Keratinocyte (primary cell): ENCODE measurements at regions not wholly inside any gene's neighbourhood (a gene's known extent, or its start where the extent isn't known, plus 50 kb on each side); places are given as distances from the start of the nearest gene placed in this dataset.

Source experiments
- DNase-seq: peaks from one replicate; pipeline ENCODE4 v3.0.0-alpha.2; 2011; ENCODE audit warnings: low read depth, missing footprints, low spot score
- FAIRE-seq: peaks from 2 replicates; lab custom pipeline; 2011; peaks lifted over from hg19 to GRCh38; lab: Jason Lieb, UNC
- H2AFZ ChIP-seq: 2 replicates; pipeline ENCODE4 v1.6.0; 2012; ENCODE audit warnings: low read length, control low read depth, inconsistent platforms; ENCODE audit not compliant: control insufficient read depth
- H3K27ac ChIP-seq: 2 replicates; pipeline ENCODE4 v1.5.1; 2011; ENCODE audit warnings: low read length; ENCODE audit not compliant: control insufficient read depth, insufficient read depth
- H3K27me3 ChIP-seq: 3 replicates; pipeline ENCODE4 v1.6.0; 2011; ENCODE audit warnings: low read length; ENCODE audit not compliant: control insufficient read depth, insufficient read depth; ENCODE audit errors: extremely low read depth
- H3K36me3 ChIP-seq, 2 experiments: 2 replicates in 1 of 2; 3 replicates in 1 of 2; pipeline ENCODE4 v1.5.1; 2011; ENCODE audit warnings: low read length in 2 of 2, mild to moderate bottlenecking in 1 of 2; ENCODE audit not compliant: control insufficient read depth in 2 of 2, insufficient read depth in 2 of 2; ENCODE audit errors: extremely low read depth in 1 of 2
- H3K4me1 ChIP-seq: 3 replicates; pipeline ENCODE4 v1.5.1; 2011; ENCODE audit warnings: low read length; ENCODE audit not compliant: control insufficient read depth, insufficient read depth; ENCODE audit errors: extremely low read depth
- H3K4me2 ChIP-seq: 3 replicates; pipeline ENCODE4 v1.6.0; 2011; ENCODE audit warnings: low read depth, low read length; ENCODE audit not compliant: control insufficient read depth, insufficient read depth; ENCODE audit errors: extremely low read depth
- H3K4me3 ChIP-seq, 3 experiments: fragments of 200-600 bp in 1 of 3; sonication (generic) in 1 of 3; 2 replicates in 2 of 3; 3 replicates in 1 of 3; pipeline ENCODE4 v1.5.1; 2011 to 2016; ENCODE audit warnings: low read length in 3 of 3, mild to moderate bottlenecking in 3 of 3, control low read depth in 2 of 3, inconsistent platforms in 1 of 3, low read depth in 1 of 3, mixed read lengths in 1 of 3, mixed run types in 1 of 3, moderate library complexity in 1 of 3; ENCODE audit not compliant: control insufficient read depth in 2 of 3, insufficient read depth in 2 of 3; ENCODE audit errors: extremely low read depth in 1 of 3
- H3K79me2 ChIP-seq: 2 replicates; pipeline ENCODE4 v1.6.0; 2012; ENCODE audit warnings: low read length; ENCODE audit not compliant: control insufficient read depth, insufficient read depth
- H3K9ac ChIP-seq: 3 replicates; pipeline ENCODE4 v1.6.0; 2011; ENCODE audit warnings: low read length; ENCODE audit not compliant: control insufficient read depth, insufficient read depth; ENCODE audit errors: extremely low read depth
- H3K9me1 ChIP-seq: 3 replicates; pipeline ENCODE4 v1.6.0; 2011; ENCODE audit warnings: low read length; ENCODE audit not compliant: control insufficient read depth, insufficient read depth; ENCODE audit errors: extremely low read depth
- H3K9me3 ChIP-seq: 2 replicates; pipeline ENCODE4 v1.5.1; 2012; ENCODE audit warnings: low read depth, low read length; ENCODE audit not compliant: control insufficient read depth
- H4K20me1 ChIP-seq: 3 replicates; pipeline ENCODE4 v1.6.0; 2011; ENCODE audit warnings: low read length; ENCODE audit not compliant: control insufficient read depth, insufficient read depth; ENCODE audit errors: extremely low read depth
- EZH2 ChIP-seq: IDR thresholded peaks from one replicate; pipeline ENCODE4 v1.6.1; 2012; ENCODE audit warnings: inconsistent platforms, mild to moderate bottlenecking, low read length, moderate library complexity
- dilution Hi-C: fragments of 300-500 bp; cut with MboI; formaldehyde crosslinking; loops from one replicate; pipeline ENCODE4 v1.7.0; 2020; ENCODE audit warnings: low sequenced_read_pairs; ENCODE audit not compliant: extremely low pct_ligation_motif_present
- TF ChIP-seq, protein P1 (sequence below), 3 experiments: IDR thresholded peaks in 1 of 3; conservative IDR thresholded peaks in 1 of 3; optimal IDR thresholded peaks in 1 of 3; 2 replicates in 2 of 3; 3 replicates in 1 of 3; pipeline versions ENCODE3 to v1.5.1; 2011; ENCODE audit warnings: low read length in 3 of 3, mild to moderate bottlenecking in 3 of 3, moderate library complexity in 2 of 3, control low read depth in 1 of 3, inconsistent platforms in 1 of 3; ENCODE audit not compliant: insufficient read depth in 2 of 3; ENCODE audit errors: extremely low read depth in 1 of 3

GRCh38 chr13:73235385-73235784 is 176.6 kb downstream of the KLF5 start:
- Histone ChIP-seq H3K9me1 (no peaks in the 10 kb centered on the region), H2AFZ (no peak overlapping the region), H3K4me1 (peaks cover 5% of the 10 kb centered on the region), H3K9ac (no peak overlapping the region), H3K79me2 (no peaks in the 10 kb centered on the region), H3K4me3 (no peak overlapping the region), H3K9me3 (no peaks in the 10 kb centered on the region), H4K20me1 (no peaks in the 10 kb centered on the region), H3K27ac (no peak overlapping the region), H3K36me3 (no peaks in the 10 kb centered on the region), H3K4me2 (no peak overlapping the region), H3K27me3 (no peaks in the 10 kb centered on the region)
- dilution Hi-C loops: no loop called here
- FAIRE-seq (no peak), DNase-seq (no peak)
- no peak for TF ChIP-seq EZH2
- TF ChIP-seq, protein P1, sequence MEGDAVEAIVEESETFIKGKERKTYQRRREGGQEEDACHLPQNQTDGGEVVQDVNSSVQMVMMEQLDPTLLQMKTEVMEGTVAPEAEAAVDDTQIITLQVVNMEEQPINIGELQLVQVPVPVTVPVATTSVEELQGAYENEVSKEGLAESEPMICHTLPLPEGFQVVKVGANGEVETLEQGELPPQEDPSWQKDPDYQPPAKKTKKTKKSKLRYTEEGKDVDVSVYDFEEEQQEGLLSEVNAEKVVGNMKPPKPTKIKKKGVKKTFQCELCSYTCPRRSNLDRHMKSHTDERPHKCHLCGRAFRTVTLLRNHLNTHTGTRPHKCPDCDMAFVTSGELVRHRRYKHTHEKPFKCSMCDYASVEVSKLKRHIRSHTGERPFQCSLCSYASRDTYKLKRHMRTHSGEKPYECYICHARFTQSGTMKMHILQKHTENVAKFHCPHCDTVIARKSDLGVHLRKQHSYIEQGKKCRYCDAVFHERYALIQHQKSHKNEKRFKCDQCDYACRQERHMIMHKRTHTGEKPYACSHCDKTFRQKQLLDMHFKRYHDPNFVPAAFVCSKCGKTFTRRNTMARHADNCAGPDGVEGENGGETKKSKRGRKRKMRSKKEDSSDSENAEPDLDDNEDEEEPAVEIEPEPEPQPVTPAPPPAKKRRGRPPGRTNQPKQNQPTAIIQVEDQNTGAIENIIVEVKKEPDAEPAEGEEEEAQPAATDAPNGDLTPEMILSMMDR (optimal IDR thresholded peaks at IDR 0.05 in 1 of 3, IDR thresholded peaks at IDR 0.05 in 1 of 3, conservative IDR thresholded peaks at IDR 0.05 in 1 of 3; ENCODE audit: extremely low read depth in 1 of 3, insufficient read depth in 2 of 3, low read length in 3 of 3): no peak

- Histone ChIP-seq H3K4me2 (no peak overlapping the region), H3K36me3 (no peaks in the 10 kb centered on the region), H3K79me2 (no peaks in the 10 kb centered on the region), H3K9me3 (no peaks in the 10 kb centered on the region), H3K27ac (no peak overlapping the region), H3K9ac (no peak overlapping the region), H3K4me1 (peaks cover 6% of the 10 kb centered on the region), H3K27me3 (no peaks in the 10 kb centered on the region), H3K9me1 (no peaks in the 10 kb centered on the region), H4K20me1 (no peaks in the 10 kb centered on the region), H3K4me3 (no peak overlapping the region), H2AFZ (no peak overlapping the region)
- FAIRE-seq (no peak), DNase-seq (no peak)
- dilution Hi-C loops: no loop called here
- no peak for TF ChIP-seq EZH2
- TF ChIP-seq, protein P1 (optimal IDR thresholded peaks at IDR 0.05 in 1 of 3, IDR thresholded peaks at IDR 0.05 in 1 of 3, conservative IDR thresholded peaks at IDR 0.05 in 1 of 3; ENCODE audit: extremely low read depth in 1 of 3, insufficient read depth in 2 of 3, low read length in 3 of 3): no peak
Measured at GRCh38 chr13:73231471-73231870, 172.7 kb downstream of the KLF5 start.
